ENCODE measurements at regions not wholly inside any gene's neighbourhood (a gene's known extent, or its start where the extent isn't known, plus 50 kb on each side); places are given as distances from the start of the nearest gene placed in this dataset.

GRCh38 chr3:29099296-29099695 is 181.6 kb upstream of the RBMS3 start:
- no peak for TF ChIP-seq FOXA1 (IDR thresholded peaks at IDR 0.05)
- no peak for TF ChIP-seq SUZ12 (IDR thresholded peaks at IDR 0.05)
- TF ChIP-seq HDGF (IDR thresholded peaks at IDR 0.05; ENCODE audit: borderline replicate concordance) = no peak
- no peak for TF ChIP-seq FOXM1 (IDR thresholded peaks at IDR 0.05; ENCODE audit: borderline replicate concordance)
- no peak for TF ChIP-seq CTBP1 (IDR thresholded peaks at IDR 0.05; ENCODE audit: borderline replicate concordance)
- TF ChIP-seq ELF4 (IDR thresholded peaks at IDR 0.05) = no peak
- TF ChIP-seq BHLHE40 (IDR thresholded peaks at IDR 0.05; ENCODE audit: borderline replicate concordance) = no peak
- TF ChIP-seq NFRKB (IDR thresholded peaks at IDR 0.05) = no peak
- TF ChIP-seq SP1 (IDR thresholded peaks at IDR 0.05) = no peak
- TF ChIP-seq LEF1 (IDR thresholded peaks at IDR 0.05; ENCODE audit: borderline replicate concordance) = no peak
- no peak for TF ChIP-seq PKNOX1 (IDR thresholded peaks at IDR 0.05)

All from HEK293T (cell line).